Astrocyte (in vitro differentiated cells and primary cell): ENCODE measurements at regions not wholly inside any gene's neighbourhood (a gene's known extent, or its start where the extent isn't known, plus 50 kb on each side); places are given as distances from the start of the nearest gene placed in this dataset.

Experiments used
- CTCF ChIP-seq: IDR thresholded peaks from 2 replicates; pipeline ENCODE4 v1.5.1; 2011; ENCODE audit warnings: low read depth, mild to moderate bottlenecking, inconsistent platforms, low read length, moderate library complexity; ENCODE audit not compliant: insufficient read depth
- EZH2 ChIP-seq: IDR thresholded peaks from 2 replicates; pipeline ENCODE4 v1.6.1; 2012; ENCODE audit warnings: mild to moderate bottlenecking, low read length, inconsistent platforms; ENCODE audit not compliant: insufficient read depth

GRCh38 chr1:60697204-60697994 is 385.0 kb upstream of the NFIA start:
- TF ChIP-seq CTCF = no peak
- TF ChIP-seq EZH2 = no peak
